Mucosa of rectum (tissue), 2 donors: ENCODE measurements at regions not wholly inside any gene's neighbourhood (a gene's known extent, or its start where the extent isn't known, plus 50 kb on each side); places are given as distances from the start of the nearest gene placed in this dataset.

Experiments used
- H3K27ac ChIP-seq, 2 donors: one replicate each; pipeline ENCODE4 v1.7.0; 2013; ENCODE audit warnings: inconsistent platforms in 2 of 2, low read depth in 2 of 2, low read length in 2 of 2
- H3K27me3 ChIP-seq, 2 donors: one replicate each; pipeline ENCODE4 v1.7.0; 2013; ENCODE audit warnings: low read length in 2 of 2; ENCODE audit not compliant: control insufficient read depth in 2 of 2, insufficient read depth in 2 of 2
- H3K36me3 ChIP-seq, 2 donors: one replicate each; pipeline ENCODE4 v1.7.0; 2013; ENCODE audit warnings: low read length in 2 of 2; ENCODE audit not compliant: control insufficient read depth in 2 of 2, insufficient read depth in 2 of 2
- H3K4me1 ChIP-seq, 2 donors: one replicate each; pipeline ENCODE4 v1.7.0; 2013; ENCODE audit warnings: low read length in 2 of 2, mild to moderate bottlenecking in 1 of 2; ENCODE audit not compliant: control insufficient read depth in 2 of 2, insufficient read depth in 2 of 2
- H3K4me3 ChIP-seq, 2 donors: one replicate each; pipeline ENCODE4 v1.7.0; 2013; ENCODE audit warnings: low read length in 2 of 2
- H3K9ac ChIP-seq, 2 donors: one replicate each; pipeline ENCODE4 v1.7.0; 2013; ENCODE audit warnings: low read length in 2 of 2, low read depth in 1 of 2, mild to moderate bottlenecking in 1 of 2
- H3K9me3 ChIP-seq, 2 donors: one replicate each; pipeline ENCODE4 v1.7.0; 2013; ENCODE audit warnings: low read length in 2 of 2; ENCODE audit not compliant: control insufficient read depth in 2 of 2
- donor health status: healthy.
- donor health status: Normal muscosa, but diverticular disease.

- Histone ChIP-seq H3K27ac (no peak overlapping the region), H3K9me3 (no peaks in the 10 kb centered on the region)
Measured at GRCh38 chrX:45954026-45954425, 591.2 kb downstream of the ZNF674 start.

GRCh38 chrX:45952030-45952429 is 593.2 kb downstream of the ZNF674 start:
- H3K27ac ChIP-seq = no peak overlapping the region
- H3K9ac ChIP-seq = no peak overlapping the region
- H3K4me3 ChIP-seq = no peak overlapping the region
- peaks cover 0 to 2% of the 10 kb centered on the region in 2 donors for H3K27me3 ChIP-seq
- no peaks in the 10 kb centered on the region for H3K4me1 ChIP-seq
- no peaks in the 10 kb centered on the region for H3K36me3 ChIP-seq
- H3K9me3 ChIP-seq = no peaks in the 10 kb centered on the region

More at GRCh38 chrX:45954026-45954425, 591.2 kb downstream of the ZNF674 start:
- Histone ChIP-seq H3K27me3 (peaks cover 0 to 2% of the 10 kb centered on the region in 2 donors), H3K4me1 (no peaks in the 10 kb centered on the region), H3K36me3 (no peaks in the 10 kb centered on the region), H3K4me3 (no peak overlapping the region), H3K9ac (no peak overlapping the region)

- Histone ChIP-seq H3K4me3 (no peak overlapping the region), H3K27me3 (no peaks in the 10 kb centered on the region), H3K36me3 (no peaks in the 10 kb centered on the region), H3K9me3 (peaks cover 0 to 2% of the 10 kb centered on the region in 2 donors), H3K4me1 (no peaks in the 10 kb centered on the region), H3K27ac (no peak overlapping the region), H3K9ac (no peak overlapping the region)
Measured at GRCh38 chrX:45935408-45935807, 609.8 kb downstream of the ZNF674 start.

GRCh38 chrX:45912316-45912715 is 632.9 kb downstream of the ZNF674 start:
- Histone ChIP-seq H3K9ac (no peak overlapping the region), H3K27me3 (peaks cover 0 to 2% of the 10 kb centered on the region in 2 donors), H3K36me3 (no peaks in the 10 kb centered on the region), H3K4me1 (no peaks in the 10 kb centered on the region), H3K9me3 (no peaks in the 10 kb centered on the region), H3K27ac (no peak overlapping the region), H3K4me3 (no peak overlapping the region)

GRCh38 chrX:45907786-45908185 is 637.4 kb downstream of the ZNF674 start:
- Histone ChIP-seq H3K4me3 (no peak overlapping the region), H3K27me3 (peaks cover 0 to under 1% of the 10 kb centered on the region in 2 donors), H3K27ac (no peak overlapping the region), H3K9me3 (no peaks in the 10 kb centered on the region), H3K4me1 (no peaks in the 10 kb centered on the region), H3K9ac (no peak overlapping the region), H3K36me3 (no peaks in the 10 kb centered on the region)

- Histone ChIP-seq H3K4me3 (no peak overlapping the region), H3K36me3 (no peaks in the 10 kb centered on the region), H3K27ac (no peak overlapping the region), H3K9me3 (no peaks in the 10 kb centered on the region), H3K27me3 (no peaks in the 10 kb centered on the region), H3K4me1 (no peaks in the 10 kb centered on the region), H3K9ac (no peak overlapping the region)
Measured at GRCh38 chrX:45903781-45904201, 641.4 kb downstream of the ZNF674 start.

GRCh38 chrX:45900766-45901615 is 644.2 kb downstream of the ZNF674 start:
- H3K9me3 ChIP-seq = no peaks in the 10 kb centered on the region
- H3K27me3 ChIP-seq = no peaks in the 10 kb centered on the region
- no peak overlapping the region for H3K27ac ChIP-seq
- H3K36me3 ChIP-seq = no peaks in the 10 kb centered on the region
- H3K4me3 ChIP-seq = no peak overlapping the region
- H3K4me1 ChIP-seq = no peaks in the 10 kb centered on the region
- no peak overlapping the region for H3K9ac ChIP-seq

- H3K9me3 ChIP-seq = no peaks in the 10 kb centered on the region
- H3K9ac ChIP-seq = no peak overlapping the region
- no peaks in the 10 kb centered on the region for H3K36me3 ChIP-seq
- H3K4me1 ChIP-seq = no peaks in the 10 kb centered on the region
- no peak overlapping the region for H3K27ac ChIP-seq
- H3K27me3 ChIP-seq = peaks cover 0 to 6% of the 10 kb centered on the region in 2 donors
- no peak overlapping the region for H3K4me3 ChIP-seq
Measured at GRCh38 chrX:45894864-45895645, 650.2 kb downstream of the ZNF674 start.

GRCh38 chrX:45889471-45889870 is 655.8 kb downstream of the ZNF674 start:
- Histone ChIP-seq H3K4me3 (no peak overlapping the region), H3K27ac (no peak overlapping the region), H3K9ac (no peak overlapping the region), H3K36me3 (no peaks in the 10 kb centered on the region), H3K27me3 (peaks cover 0 to 9% of the 10 kb centered on the region in 2 donors), H3K4me1 (no peaks in the 10 kb centered on the region), H3K9me3 (no peaks in the 10 kb centered on the region)

- Histone ChIP-seq H3K9me3 (no peaks in the 10 kb centered on the region), H3K4me1 (no peaks in the 10 kb centered on the region), H3K36me3 (no peaks in the 10 kb centered on the region), H3K27ac (no peak overlapping the region), H3K4me3 (no peak overlapping the region), H3K27me3 (peaks cover 0 to 9% of the 10 kb centered on the region in 2 donors), H3K9ac (no peak overlapping the region)
Measured at GRCh38 chrX:45888518-45888917, 656.7 kb downstream of the ZNF674 start.
